EL (cell line): ENCODE measurements at regions not wholly inside any gene's neighbourhood (a gene's known extent, or its start where the extent isn't known, plus 50 kb on each side); places are given as distances from the start of the nearest gene placed in this dataset.
A peak's percentile ranks its signal among the peaks of the same experiment; 100 is the strongest.
"Not testable (repeated sequence)": the region's sequence is repeated elsewhere in the genome, so short reads cannot be mapped to it uniquely, and the experiment has no call there.

Source experiments
- DNase-seq: peaks from one replicate; pipeline ENCODE4 v3.0.0-alpha.2; 2016

GRCh38 chr12:124194264-124194892, 100.5 kb upstream of the RFLNA start:
- DNase-seq: no peak

- DNase-seq: no peak
Measured at GRCh38 chr12:124194893-124195566, 99.9 kb upstream of the RFLNA start.

- DNase-seq: no peak
Measured at GRCh38 chr12:124195567-124195942, 99.3 kb upstream of the RFLNA start.

- no peak for DNase-seq
Measured at GRCh38 chr12:124196236-124196635, 98.7 kb upstream of the RFLNA start.

GRCh38 chr12:124201248-124201647, 93.6 kb upstream of the RFLNA start:
- DNase-seq: no peak

GRCh38 chr12:124203176-124203575, 91.7 kb upstream of the RFLNA start:
- no peak for DNase-seq

- no peak for DNase-seq
Measured at GRCh38 chr12:124205405-124205804, 89.5 kb upstream of the RFLNA start.

- DNase-seq: no peak
Measured at GRCh38 chr12:124207049-124207448, 87.8 kb upstream of the RFLNA start.

- DNase-seq: no peak
Measured at GRCh38 chr12:124207617-124208016, 87.3 kb upstream of the RFLNA start.

- no peak for DNase-seq
Measured at GRCh38 chr12:124208489-124208888, 86.4 kb upstream of the RFLNA start.

- DNase-seq: no peak
Measured at GRCh38 chr12:124210991-124211577, 83.8 kb upstream of the RFLNA start.

GRCh38 chr12:124211753-124212152, 83.1 kb upstream of the RFLNA start:
- no peak for DNase-seq

GRCh38 chr12:124213666-124214347, 81.1 kb upstream of the RFLNA start:
- DNase-seq: no peak

- no peak for DNase-seq
Measured at GRCh38 chr12:124214574-124214973, 80.3 kb upstream of the RFLNA start.

GRCh38 chr12:124216966-124217365, 77.9 kb upstream of the RFLNA start:
- DNase-seq: no peak

- no peak for DNase-seq
Measured at GRCh38 chr12:124217508-124218242, 77.2 kb upstream of the RFLNA start.

- peak; percentile 12 for DNase-seq
Measured at GRCh38 chr12:124218243-124218560, 76.7 kb upstream of the RFLNA start.

GRCh38 chr12:124218650-124219049, 76.2 kb upstream of the RFLNA start:
- not testable (repeated sequence) for DNase-seq

- no peak for DNase-seq
Measured at GRCh38 chr12:124222368-124223245, 72.3 kb upstream of the RFLNA start.

- not testable (repeated sequence) for DNase-seq
Measured at GRCh38 chr12:124223733-124224138, 71.2 kb upstream of the RFLNA start.

- DNase-seq: no peak
Measured at GRCh38 chr12:124224535-124225110, 70.3 kb upstream of the RFLNA start.

- DNase-seq: no peak
Measured at GRCh38 chr12:124225730-124226129, 69.2 kb upstream of the RFLNA start.
